Limb (tissue), 2 donors: ENCODE measurements at regions not wholly inside any gene's neighbourhood (a gene's known extent, or its start where the extent isn't known, plus 50 kb on each side); places are given as distances from the start of the nearest gene placed in this dataset.
"Not testable (repeated sequence)": the region's sequence is repeated elsewhere in the genome, so short reads cannot be mapped to it uniquely, and the experiment has no call there.

Experiments used
- DNase-seq, 2 donors: peaks; one replicate each; pipeline ENCODE4 v3.0.0-alpha.2; 2016; ENCODE audit errors: extremely low spot score in 2 of 2

- DNase-seq: no peak
Measured at GRCh38 chr4:75422998-75423397, 91.2 kb downstream of the RCHY1 start.

- no peak for DNase-seq
Measured at GRCh38 chr4:75412746-75413145, 101.5 kb downstream of the RCHY1 start.

GRCh38 chr4:75398501-75398900 is 115.7 kb downstream of the RCHY1 start:
- DNase-seq: no peak

- DNase-seq: no peak
Measured at GRCh38 chr4:75391489-75392166, 122.6 kb downstream of the RCHY1 start.

- not testable (repeated sequence) for DNase-seq
Measured at GRCh38 chr4:75386426-75386825, 127.8 kb downstream of the RCHY1 start.

GRCh38 chr4:75385106-75385505 is 129.1 kb downstream of the RCHY1 start:
- DNase-seq: no peak

- no peak for DNase-seq
Measured at GRCh38 chr4:75376543-75376942, 137.7 kb downstream of the RCHY1 start.

GRCh38 chr4:75371915-75372314 is 142.3 kb downstream of the RCHY1 start:
- DNase-seq: no peak

- DNase-seq: peak in 1 of 2 donors; percentile 44
Measured at GRCh38 chr4:75370576-75370975, 143.6 kb downstream of the RCHY1 start.

GRCh38 chr4:75345423-75345822 is 168.8 kb downstream of the RCHY1 start:
- DNase-seq: no peak

- no peak for DNase-seq
Measured at GRCh38 chr4:75344915-75345314, 169.3 kb downstream of the RCHY1 start.

- DNase-seq: no peak
Measured at GRCh38 chr4:75343333-75343732, 170.9 kb downstream of the RCHY1 start.

GRCh38 chr4:75340561-75340960 is 173.6 kb downstream of the RCHY1 start:
- DNase-seq: no peak

GRCh38 chr4:75338352-75338880 is 175.8 kb downstream of the RCHY1 start:
- no peak for DNase-seq

- no peak for DNase-seq
Measured at GRCh38 chr4:75327804-75328512, 186.2 kb downstream of the RCHY1 start.

- no peak for DNase-seq
Measured at GRCh38 chr4:75325318-75325979, 188.8 kb downstream of the RCHY1 start.

- no peak for DNase-seq
Measured at GRCh38 chr4:75321484-75321883, 192.7 kb downstream of the RCHY1 start.

GRCh38 chr4:75317641-75318040 is 196.6 kb downstream of the RCHY1 start:
- DNase-seq: not testable (repeated sequence)

- no peak for DNase-seq
Measured at GRCh38 chr4:75308049-75308448, 206.2 kb downstream of the RCHY1 start.

GRCh38 chr4:75306506-75306905 is 207.7 kb downstream of the RCHY1 start:
- DNase-seq: no peak

- DNase-seq: no peak
Measured at GRCh38 chr4:75302648-75303047, 211.6 kb downstream of the RCHY1 start.

GRCh38 chr4:75289914-75290582 is 224.2 kb downstream of the RCHY1 start:
- DNase-seq: peak in 1 of 2 donors; percentile 42
